Activated naive CD8-positive, alpha-beta T cell treated with anti-CD3 and anti-CD28 coated beads, Interleukin-2, amount 50 U/mL, for 24 hours (primary cell): ENCODE measurements at regions not wholly inside any gene's neighbourhood (a gene's known extent, or its start where the extent isn't known, plus 50 kb on each side); places are given as distances from the start of the nearest gene placed in this dataset.
A peak's percentile ranks its signal among the peaks of the same experiment; 100 is the strongest.
"Not testable (repeated sequence)": the region's sequence is repeated elsewhere in the genome, so short reads cannot be mapped to it uniquely, and the experiment has no call there.

Experiments used
- ATAC-seq: fragments of 150-1000 bp; cut with Tn5 transposase; one replicate; pipeline ENCODE4 v1.10.0; 2021
- DNase-seq: peaks from one replicate; pipeline ENCODE4 v3.0.0; 2021
- H3K27ac Mint-ChIP-seq: one replicate; pipeline ENCODE4 v1.8.0; 2021; ENCODE audit warnings: mild to moderate bottlenecking, mixed read lengths
- H3K27me3 Mint-ChIP-seq: one replicate; pipeline ENCODE4 v1.8.0; 2021; ENCODE audit warnings: mixed read lengths
- H3K36me3 Mint-ChIP-seq: one replicate; pipeline ENCODE4 v1.8.0; 2021; ENCODE audit warnings: low read depth, mixed read lengths
- H3K4me1 Mint-ChIP-seq: one replicate; pipeline ENCODE4 v1.8.0; 2021; ENCODE audit warnings: mixed read lengths
- H3K4me3 Mint-ChIP-seq: one replicate; pipeline ENCODE4 v1.8.0; 2021; ENCODE audit warnings: mild to moderate bottlenecking, moderate library complexity, mixed read lengths
- H3K9me3 Mint-ChIP-seq: one replicate; pipeline ENCODE4 v1.8.0; 2021; ENCODE audit warnings: mixed read lengths

- not testable (repeated sequence) for H3K4me3 Mint-ChIP-seq, H3K27me3 Mint-ChIP-seq, H3K27ac Mint-ChIP-seq, H3K36me3 Mint-ChIP-seq, H3K9me3 Mint-ChIP-seq, ATAC-seq, DNase-seq
- H3K4me1 Mint-ChIP-seq: peaks cover 23% of the 10 kb centered on the region
These were observed 119.4 kb downstream of the RAP2B start for GRCh38 chr3:153281236-153281997.

GRCh38 chr3:153282355-153282754 is 120.3 kb downstream of the RAP2B start:
- Mint-ChIP-seq H3K27me3 (no peaks in the 10 kb centered on the region), H3K4me3 (no peak overlapping the region), H3K36me3 (no peaks in the 10 kb centered on the region), H3K27ac (no peak overlapping the region), H3K4me1 (peaks cover 24% of the 10 kb centered on the region), H3K9me3 (no peaks in the 10 kb centered on the region)
- DNase-seq: no peak
- no peak for ATAC-seq

GRCh38 chr3:153284282-153284938 is 122.4 kb downstream of the RAP2B start:
- ATAC-seq: peak; percentile 78
- peaks cover 32% of the 10 kb centered on the region for H3K4me1 Mint-ChIP-seq
- H3K27ac Mint-ChIP-seq: peak overlapping the region; percentile 71
- H3K36me3 Mint-ChIP-seq: no peaks in the 10 kb centered on the region
- no peaks in the 10 kb centered on the region for H3K27me3 Mint-ChIP-seq
- DNase-seq: peak; percentile 25
- no peaks in the 10 kb centered on the region for H3K9me3 Mint-ChIP-seq
- no peak overlapping the region for H3K4me3 Mint-ChIP-seq

- Mint-ChIP-seq H3K4me1 (peaks cover 37% of the 10 kb centered on the region), H3K27ac (no peak overlapping the region)
These were observed 123.2 kb downstream of the RAP2B start for GRCh38 chr3:153285194-153285641.

GRCh38 chr3:153285982-153286381 is 124.0 kb downstream of the RAP2B start:
- no peaks in the 10 kb centered on the region for H3K9me3 Mint-ChIP-seq
- H3K27ac Mint-ChIP-seq: no peak overlapping the region
- DNase-seq (no peak), ATAC-seq (peak; percentile 35)
- no peaks in the 10 kb centered on the region for H3K36me3 Mint-ChIP-seq
- peaks cover 40% of the 10 kb centered on the region for H3K4me1 Mint-ChIP-seq
- no peak overlapping the region for H3K4me3 Mint-ChIP-seq
- H3K27me3 Mint-ChIP-seq: no peaks in the 10 kb centered on the region

More at GRCh38 chr3:153285194-153285641, 123.2 kb downstream of the RAP2B start:
- Mint-ChIP-seq H3K36me3 (no peaks in the 10 kb centered on the region), H3K9me3 (no peaks in the 10 kb centered on the region), H3K27me3 (no peaks in the 10 kb centered on the region), H3K4me3 (no peak overlapping the region)
- ATAC-seq (no peak), DNase-seq (no peak)

GRCh38 chr3:153287017-153287416 is 125.0 kb downstream of the RAP2B start:
- Mint-ChIP-seq H3K4me1 (peaks cover 43% of the 10 kb centered on the region), H3K9me3 (no peaks in the 10 kb centered on the region), H3K36me3 (no peaks in the 10 kb centered on the region), H3K4me3 (no peak overlapping the region), H3K27me3 (no peaks in the 10 kb centered on the region), H3K27ac (no peak overlapping the region)
- no peak for ATAC-seq
- no peak for DNase-seq

GRCh38 chr3:153289334-153289808 is 127.3 kb downstream of the RAP2B start:
- DNase-seq (no peak), ATAC-seq (no peak)
- H3K36me3 Mint-ChIP-seq: no peaks in the 10 kb centered on the region
- H3K27me3 Mint-ChIP-seq: no peaks in the 10 kb centered on the region
- no peak overlapping the region for H3K4me3 Mint-ChIP-seq
- peaks cover 36% of the 10 kb centered on the region for H3K4me1 Mint-ChIP-seq
- no peaks in the 10 kb centered on the region for H3K9me3 Mint-ChIP-seq
- H3K27ac Mint-ChIP-seq: no peak overlapping the region

- Mint-ChIP-seq H3K4me3 (no peak overlapping the region), H3K4me1 (peaks cover 27% of the 10 kb centered on the region), H3K27me3 (no peaks in the 10 kb centered on the region), H3K27ac (no peak overlapping the region), H3K36me3 (no peaks in the 10 kb centered on the region), H3K9me3 (no peaks in the 10 kb centered on the region)
- DNase-seq (no peak), ATAC-seq (no peak)
These were observed 128.4 kb downstream of the RAP2B start for GRCh38 chr3:153290268-153291015.

GRCh38 chr3:153291059-153291685 is 129.1 kb downstream of the RAP2B start:
- Mint-ChIP-seq H3K4me1 (peaks cover 21% of the 10 kb centered on the region), H3K36me3 (no peaks in the 10 kb centered on the region), H3K27ac (no peak overlapping the region), H3K4me3 (no peak overlapping the region), H3K9me3 (no peaks in the 10 kb centered on the region), H3K27me3 (no peaks in the 10 kb centered on the region)
- no peak for DNase-seq
- peak; percentile 65 for ATAC-seq

GRCh38 chr3:153293265-153293664 is 131.2 kb downstream of the RAP2B start:
- Mint-ChIP-seq H3K4me1 (peaks cover 15% of the 10 kb centered on the region), H3K9me3 (no peaks in the 10 kb centered on the region), H3K27me3 (no peaks in the 10 kb centered on the region), H3K36me3 (no peaks in the 10 kb centered on the region), H3K27ac (no peak overlapping the region), H3K4me3 (no peak overlapping the region)
- DNase-seq (no peak), ATAC-seq (no peak)

- H3K27ac Mint-ChIP-seq: no peak overlapping the region
- H3K36me3 Mint-ChIP-seq: no peaks in the 10 kb centered on the region
- ATAC-seq (no peak), DNase-seq (no peak)
- no peak overlapping the region for H3K4me3 Mint-ChIP-seq
- peaks cover 3% of the 10 kb centered on the region for H3K4me1 Mint-ChIP-seq
- no peaks in the 10 kb centered on the region for H3K27me3 Mint-ChIP-seq
- H3K9me3 Mint-ChIP-seq: no peaks in the 10 kb centered on the region
These were observed 133.9 kb downstream of the RAP2B start for GRCh38 chr3:153295901-153296300.

GRCh38 chr3:153305189-153305588 is 143.2 kb downstream of the RAP2B start:
- DNase-seq: no peak
- no peak for ATAC-seq
- H3K36me3 Mint-ChIP-seq: no peaks in the 10 kb centered on the region
- H3K9me3 Mint-ChIP-seq: no peaks in the 10 kb centered on the region
- no peak overlapping the region for H3K27ac Mint-ChIP-seq
- no peaks in the 10 kb centered on the region for H3K27me3 Mint-ChIP-seq
- no peak overlapping the region for H3K4me3 Mint-ChIP-seq
- no peaks in the 10 kb centered on the region for H3K4me1 Mint-ChIP-seq

GRCh38 chr3:153311541-153311940 is 149.5 kb downstream of the RAP2B start:
- ATAC-seq (no peak), DNase-seq (no peak)
- Mint-ChIP-seq H3K9me3 (no peaks in the 10 kb centered on the region), H3K27me3 (peaks cover 2% of the 10 kb centered on the region), H3K4me3 (no peak overlapping the region), H3K27ac (no peak overlapping the region), H3K4me1 (peaks cover 7% of the 10 kb centered on the region), H3K36me3 (no peaks in the 10 kb centered on the region)

GRCh38 chr3:153313302-153313965 is 151.4 kb downstream of the RAP2B start:
- Mint-ChIP-seq H3K27me3 (peaks cover 2% of the 10 kb centered on the region), H3K4me1 (peaks cover 7% of the 10 kb centered on the region), H3K9me3 (no peaks in the 10 kb centered on the region), H3K4me3 (no peak overlapping the region), H3K36me3 (no peaks in the 10 kb centered on the region), H3K27ac (no peak overlapping the region)
- DNase-seq (no peak), ATAC-seq (no peak)
